MM.1S (cell line): ENCODE measurements at regions not wholly inside any gene's neighbourhood (a gene's known extent, or its start where the extent isn't known, plus 50 kb on each side); places are given as distances from the start of the nearest gene placed in this dataset.

Experiments
- EZH2 ChIP-seq: fragments of 300-600 bp; sonication (generic); optimal IDR thresholded peaks from 2 replicates; pipeline ENCODE3; 2017; ENCODE audit warnings: low read depth, mild to moderate bottlenecking, antibody characterized with exemption, low read length, mixed read lengths
- TF ChIP-seq, protein P1 (sequence below): fragments of 300-600 bp; sonication (generic); IDR thresholded peaks from 2 replicates; pipeline ENCODE4 v1.5.1; 2016; ENCODE audit warnings: antibody characterized with exemption, low read length, mixed read lengths

DNA sequence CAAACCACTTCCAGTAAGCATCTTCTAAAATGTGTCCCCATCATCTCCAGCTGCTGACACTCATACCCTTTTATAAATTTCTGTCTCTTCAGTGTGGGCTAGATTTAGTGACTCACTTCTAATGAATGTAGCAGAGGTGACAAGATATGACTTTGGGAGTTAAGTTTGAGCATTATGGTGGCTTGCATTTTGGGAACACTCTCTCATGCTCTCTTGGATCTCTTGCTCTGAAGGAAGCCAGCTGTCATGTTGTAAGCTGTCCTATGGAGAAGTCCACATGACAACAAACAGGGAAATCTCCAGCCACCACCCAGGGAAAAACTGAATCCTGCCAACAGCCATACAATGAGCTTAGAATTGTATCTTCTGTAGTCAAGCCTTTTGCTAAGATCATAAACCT is 691.3 kb upstream of the PCDH7 start:
- TF ChIP-seq, protein P1, sequence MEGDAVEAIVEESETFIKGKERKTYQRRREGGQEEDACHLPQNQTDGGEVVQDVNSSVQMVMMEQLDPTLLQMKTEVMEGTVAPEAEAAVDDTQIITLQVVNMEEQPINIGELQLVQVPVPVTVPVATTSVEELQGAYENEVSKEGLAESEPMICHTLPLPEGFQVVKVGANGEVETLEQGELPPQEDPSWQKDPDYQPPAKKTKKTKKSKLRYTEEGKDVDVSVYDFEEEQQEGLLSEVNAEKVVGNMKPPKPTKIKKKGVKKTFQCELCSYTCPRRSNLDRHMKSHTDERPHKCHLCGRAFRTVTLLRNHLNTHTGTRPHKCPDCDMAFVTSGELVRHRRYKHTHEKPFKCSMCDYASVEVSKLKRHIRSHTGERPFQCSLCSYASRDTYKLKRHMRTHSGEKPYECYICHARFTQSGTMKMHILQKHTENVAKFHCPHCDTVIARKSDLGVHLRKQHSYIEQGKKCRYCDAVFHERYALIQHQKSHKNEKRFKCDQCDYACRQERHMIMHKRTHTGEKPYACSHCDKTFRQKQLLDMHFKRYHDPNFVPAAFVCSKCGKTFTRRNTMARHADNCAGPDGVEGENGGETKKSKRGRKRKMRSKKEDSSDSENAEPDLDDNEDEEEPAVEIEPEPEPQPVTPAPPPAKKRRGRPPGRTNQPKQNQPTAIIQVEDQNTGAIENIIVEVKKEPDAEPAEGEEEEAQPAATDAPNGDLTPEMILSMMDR, result no peak
- no peak for TF ChIP-seq EZH2
